Endodermal cell (in vitro differentiated cells): ENCODE measurements at regions not wholly inside any gene's neighbourhood (a gene's known extent, or its start where the extent isn't known, plus 50 kb on each side); places are given as distances from the start of the nearest gene placed in this dataset.

ENCODE experiments used
- DNase-seq: peaks from one replicate; pipeline ENCODE4 v3.0.0-alpha.2; 2017
- H3K27ac ChIP-seq: 2 replicates; pipeline ENCODE4 v1.5.1; 2013; ENCODE audit warnings: mild to moderate bottlenecking, low read depth, low read length, moderate library complexity
- H3K27me3 ChIP-seq: 2 replicates; pipeline ENCODE4 v1.6.1; 2013; ENCODE audit warnings: mild to moderate bottlenecking, low read length, moderate library complexity; ENCODE audit not compliant: insufficient read depth, control insufficient read depth, poor library complexity, severe bottlenecking
- H3K36me3 ChIP-seq: 2 replicates; pipeline ENCODE4 v1.7.0; 2013; ENCODE audit warnings: mild to moderate bottlenecking, low read length, moderate library complexity; ENCODE audit not compliant: control insufficient read depth, insufficient read depth
- H3K4me1 ChIP-seq: one replicate; pipeline ENCODE4 v1.7.0; 2013; ENCODE audit warnings: low read length; ENCODE audit not compliant: control insufficient read depth, insufficient read depth
- H3K4me3 ChIP-seq: 2 replicates; pipeline ENCODE4 v1.5.1; 2013; ENCODE audit warnings: mild to moderate bottlenecking, low read length, moderate library complexity
- H3K9ac ChIP-seq: 2 replicates; pipeline ENCODE4 v1.6.1; 2013; ENCODE audit warnings: mild to moderate bottlenecking, low read length, moderate library complexity; ENCODE audit not compliant: poor library complexity, severe bottlenecking; ENCODE audit errors: extremely low read depth
- H3K9me3 ChIP-seq: 2 replicates; pipeline ENCODE4 v1.6.1; 2013; ENCODE audit warnings: mild to moderate bottlenecking, low read length, moderate library complexity; ENCODE audit not compliant: control insufficient read depth
- H3K27ac Mint-ChIP-seq: 2 replicates; pipeline ENCODE4 v1.8.0; 2020; ENCODE audit warnings: mixed read lengths
- H3K27me3 Mint-ChIP-seq: 2 replicates; pipeline ENCODE4 v1.8.0; 2021; ENCODE audit warnings: mild to moderate bottlenecking, mixed read lengths; ENCODE audit not compliant: insufficient read depth
- H3K36me3 Mint-ChIP-seq: 2 replicates; pipeline ENCODE4 v1.8.0; 2020; ENCODE audit warnings: low read depth, mixed read lengths
- H3K4me1 Mint-ChIP-seq: 2 replicates; pipeline ENCODE4 v1.8.0; 2020; ENCODE audit warnings: mixed read lengths
- H3K4me3 Mint-ChIP-seq: 2 replicates; pipeline ENCODE4 v1.8.0; 2020; ENCODE audit warnings: mild to moderate bottlenecking, moderate library complexity, mixed read lengths
- H3K9me3 Mint-ChIP-seq: 2 replicates; pipeline ENCODE4 v1.8.0; 2020; ENCODE audit warnings: mild to moderate bottlenecking, mixed read lengths
- WGBS, 2 experiments: methylation state at CpG; one replicate each; pipeline versions ENCODE4 v1.1.5 to v1.1.7; 2013; ENCODE audit warnings: missing lambda C conversion rate in 2 of 2, mixed read lengths in 1 of 2; ENCODE audit not compliant: insufficient coverage in 1 of 2, insufficient read length in 1 of 2; 5-methylcytosine and 5-hydroxymethylcytosine counted together
- TF ChIP-seq, protein P1 (sequence below): fragments of 200-600 bp; sonication (generic); conservative IDR thresholded peaks from 2 replicates; pipeline ENCODE4 v1.5.0; 2021; ENCODE audit warnings: antibody characterized with exemption, mild to moderate bottlenecking

DNA sequence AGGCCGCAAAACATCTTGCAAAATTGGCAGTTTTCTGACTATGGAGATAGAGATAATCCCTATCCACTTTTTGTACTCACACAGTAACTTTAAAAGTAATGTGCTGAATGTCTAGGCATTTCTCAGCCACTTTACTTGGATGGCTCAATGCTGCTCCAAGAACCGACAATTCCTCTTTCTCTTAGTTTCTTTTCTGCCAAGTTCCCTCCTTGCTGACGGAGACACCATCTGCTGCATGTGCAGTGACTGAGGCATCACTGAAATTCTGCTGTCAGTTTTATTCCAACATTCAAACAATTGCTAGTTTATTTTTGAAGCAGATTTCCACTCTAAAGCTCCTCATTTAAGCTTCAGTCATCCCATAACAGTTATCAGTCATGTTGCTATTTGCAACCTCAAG, 116.0 kb upstream of the RBMS3 start:
- H3K27me3 Mint-ChIP-seq: no peaks in the 10 kb centered on the region
- Histone ChIP-seq H3K27ac (no peak overlapping the region), H3K9me3 (no peaks in the 10 kb centered on the region), H3K4me3 (no peak overlapping the region), H3K4me1 (no peaks in the 10 kb centered on the region), H3K36me3 (no peaks in the 10 kb centered on the region), H3K27me3 (no peaks in the 10 kb centered on the region), H3K9ac (no peak overlapping the region)
- no peaks in the 10 kb centered on the region for H3K9me3 Mint-ChIP-seq
- H3K4me3 Mint-ChIP-seq: no peak overlapping the region
- DNase-seq: no peak
- no peaks in the 10 kb centered on the region for H3K36me3 Mint-ChIP-seq
- WGBS, 2 experiments: 91 to 100% methylated on average over 3 of the region's 3 CpGs
- no peak overlapping the region for H3K27ac Mint-ChIP-seq
- H3K4me1 Mint-ChIP-seq: no peaks in the 10 kb centered on the region
- TF ChIP-seq, protein P1, sequence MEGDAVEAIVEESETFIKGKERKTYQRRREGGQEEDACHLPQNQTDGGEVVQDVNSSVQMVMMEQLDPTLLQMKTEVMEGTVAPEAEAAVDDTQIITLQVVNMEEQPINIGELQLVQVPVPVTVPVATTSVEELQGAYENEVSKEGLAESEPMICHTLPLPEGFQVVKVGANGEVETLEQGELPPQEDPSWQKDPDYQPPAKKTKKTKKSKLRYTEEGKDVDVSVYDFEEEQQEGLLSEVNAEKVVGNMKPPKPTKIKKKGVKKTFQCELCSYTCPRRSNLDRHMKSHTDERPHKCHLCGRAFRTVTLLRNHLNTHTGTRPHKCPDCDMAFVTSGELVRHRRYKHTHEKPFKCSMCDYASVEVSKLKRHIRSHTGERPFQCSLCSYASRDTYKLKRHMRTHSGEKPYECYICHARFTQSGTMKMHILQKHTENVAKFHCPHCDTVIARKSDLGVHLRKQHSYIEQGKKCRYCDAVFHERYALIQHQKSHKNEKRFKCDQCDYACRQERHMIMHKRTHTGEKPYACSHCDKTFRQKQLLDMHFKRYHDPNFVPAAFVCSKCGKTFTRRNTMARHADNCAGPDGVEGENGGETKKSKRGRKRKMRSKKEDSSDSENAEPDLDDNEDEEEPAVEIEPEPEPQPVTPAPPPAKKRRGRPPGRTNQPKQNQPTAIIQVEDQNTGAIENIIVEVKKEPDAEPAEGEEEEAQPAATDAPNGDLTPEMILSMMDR: no peak

DNA sequence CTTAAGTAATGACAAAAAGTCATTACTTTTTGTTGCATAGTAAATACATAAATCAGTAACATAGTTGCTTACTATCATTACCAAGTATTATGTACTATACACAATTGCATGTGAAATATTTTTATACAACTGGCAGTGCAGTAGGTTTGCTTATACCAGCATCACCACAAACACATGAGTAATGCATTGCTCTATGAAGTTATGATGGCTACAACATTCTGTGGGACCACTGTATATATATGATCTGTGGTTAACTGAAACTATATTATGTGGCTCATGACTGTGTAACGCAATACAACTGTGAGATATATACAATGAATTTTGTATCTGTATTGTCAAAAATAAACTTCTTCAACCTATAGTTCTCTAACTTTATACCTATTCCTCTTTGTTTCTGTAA, 113.7 kb upstream of the RBMS3 start:
- no peaks in the 10 kb centered on the region for H3K4me1 Mint-ChIP-seq
- Histone ChIP-seq H3K4me1 (no peaks in the 10 kb centered on the region), H3K36me3 (no peaks in the 10 kb centered on the region), H3K9me3 (no peaks in the 10 kb centered on the region), H3K4me3 (no peak overlapping the region), H3K27ac (no peak overlapping the region), H3K27me3 (no peaks in the 10 kb centered on the region), H3K9ac (no peak overlapping the region)
- no peaks in the 10 kb centered on the region for H3K9me3 Mint-ChIP-seq
- no peaks in the 10 kb centered on the region for H3K36me3 Mint-ChIP-seq
- no peak overlapping the region for H3K4me3 Mint-ChIP-seq
- TF ChIP-seq, protein P1: no peak
- no peak for DNase-seq
- H3K27me3 Mint-ChIP-seq: no peaks in the 10 kb centered on the region
- H3K27ac Mint-ChIP-seq: no peak overlapping the region
- 83% methylated on average over 1 of the region's 1 CpG; no CpG with 5 or more reads in 1 of the 2 experiments for WGBS, 2 experiments

GRCh38 chr3:29168081-29168480, 112.8 kb upstream of the RBMS3 start:
- Histone ChIP-seq H3K4me1 (no peaks in the 10 kb centered on the region), H3K4me3 (no peak overlapping the region), H3K27ac (no peak overlapping the region), H3K36me3 (no peaks in the 10 kb centered on the region), H3K9ac (no peak overlapping the region), H3K27me3 (no peaks in the 10 kb centered on the region), H3K9me3 (no peaks in the 10 kb centered on the region)
- Mint-ChIP-seq H3K36me3 (no peaks in the 10 kb centered on the region), H3K27me3 (no peaks in the 10 kb centered on the region), H3K27ac (no peak overlapping the region), H3K9me3 (no peaks in the 10 kb centered on the region), H3K4me1 (no peaks in the 10 kb centered on the region), H3K4me3 (no peak overlapping the region)
- no peak for DNase-seq
- TF ChIP-seq, protein P1: no peak
- WGBS, 2 experiments: 89 to 100% methylated on average over 1 to 2 of the region's 2 CpGs
